Activated CD4-positive, alpha-beta memory T cell treated with anti-CD3 and anti-CD28 coated beads for 36 hours (primary cell): ENCODE measurements at regions not wholly inside any gene's neighbourhood (a gene's known extent, or its start where the extent isn't known, plus 50 kb on each side); places are given as distances from the start of the nearest gene placed in this dataset.

Experiments
- CTCF ChIA-PET: fragments of 350-600 bp; sonication (Branson Sonifier 250); formaldehyde crosslinking; loops from one replicate; lab custom pipeline; 2021; ENCODE audit warnings: antibody characterized with exemption, inconsistent platforms; lab: Charles Lee
- POLR2A ChIA-PET: fragments of 350-600 bp; sonication (Branson Sonifier 250); formaldehyde crosslinking; loops from one replicate; lab custom pipeline; 2021; ENCODE audit warnings: antibody characterized with exemption; lab: Charles Lee
- DNase-seq: peaks from one replicate; pipeline ENCODE4 v3.0.0-alpha.2; 2020
- H3K27ac Mint-ChIP-seq: one replicate; pipeline ENCODE4 v1.8.0; 2021; ENCODE audit warnings: mixed read lengths
- H3K27me3 Mint-ChIP-seq: one replicate; pipeline ENCODE4 v1.8.0; 2021; ENCODE audit warnings: mixed read lengths
- H3K36me3 Mint-ChIP-seq: one replicate; pipeline ENCODE4 v1.8.0; 2021; ENCODE audit warnings: mixed read lengths
- H3K4me1 Mint-ChIP-seq: one replicate; pipeline ENCODE4 v1.8.0; 2021; ENCODE audit warnings: low read depth, mixed read lengths
- H3K4me3 Mint-ChIP-seq: one replicate; pipeline ENCODE4 v1.8.0; 2021; ENCODE audit warnings: mild to moderate bottlenecking, mixed read lengths
- H3K9me3 Mint-ChIP-seq: one replicate; pipeline ENCODE4 v1.8.0; 2021; ENCODE audit warnings: mixed read lengths
- intact Hi-C: fragments of 100-400 bp; cut with micrococcal nuclease; formaldehyde crosslinking; loops from one replicate; pipeline ENCODE4 v1.15.1; 2023

DNA sequence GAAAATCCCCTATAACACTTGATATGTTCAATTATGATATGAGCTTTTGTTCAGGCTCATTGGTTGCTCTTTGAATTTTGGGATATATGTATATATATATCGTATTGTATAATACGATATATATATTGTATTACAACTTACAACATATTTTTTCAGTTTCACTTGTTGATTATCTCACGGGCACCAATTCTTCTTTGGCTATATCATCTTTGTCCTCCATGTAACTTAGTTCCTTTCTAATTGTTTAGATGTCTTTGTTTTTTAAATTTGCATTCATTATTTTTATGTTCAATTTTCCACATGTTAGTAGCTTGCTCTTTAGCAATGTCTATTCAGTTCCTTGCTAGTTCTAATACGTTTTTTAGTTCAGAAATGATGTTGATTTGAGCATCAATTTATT lies 150.0 kb downstream of the BACH1 start:
- H3K36me3 Mint-ChIP-seq: peaks cover 10% of the 10 kb centered on the region
- peak overlapping the region; percentile 90 for H3K27ac Mint-ChIP-seq
- ChIA-PET CTCF (interaction anchor here (1.6 to 1.7 kb wide), 2 partner anchors 77 to 401 kb away, joined by 4 to 5 read pairs; no protein-coding TSS in a partner anchor), POLR2A (no interaction called here)
- peaks cover 14% of the 10 kb centered on the region for H3K4me1 Mint-ChIP-seq
- DNase-seq: no peak
- no peak overlapping the region for H3K4me3 Mint-ChIP-seq
- intact Hi-C loops: loop anchor here (1.0 kb wide), 1 partner anchor 12 kb away; no protein-coding TSS in a partner anchor
- H3K9me3 Mint-ChIP-seq: peaks cover 10% of the 10 kb centered on the region
- H3K27me3 Mint-ChIP-seq: no peaks in the 10 kb centered on the region

DNA sequence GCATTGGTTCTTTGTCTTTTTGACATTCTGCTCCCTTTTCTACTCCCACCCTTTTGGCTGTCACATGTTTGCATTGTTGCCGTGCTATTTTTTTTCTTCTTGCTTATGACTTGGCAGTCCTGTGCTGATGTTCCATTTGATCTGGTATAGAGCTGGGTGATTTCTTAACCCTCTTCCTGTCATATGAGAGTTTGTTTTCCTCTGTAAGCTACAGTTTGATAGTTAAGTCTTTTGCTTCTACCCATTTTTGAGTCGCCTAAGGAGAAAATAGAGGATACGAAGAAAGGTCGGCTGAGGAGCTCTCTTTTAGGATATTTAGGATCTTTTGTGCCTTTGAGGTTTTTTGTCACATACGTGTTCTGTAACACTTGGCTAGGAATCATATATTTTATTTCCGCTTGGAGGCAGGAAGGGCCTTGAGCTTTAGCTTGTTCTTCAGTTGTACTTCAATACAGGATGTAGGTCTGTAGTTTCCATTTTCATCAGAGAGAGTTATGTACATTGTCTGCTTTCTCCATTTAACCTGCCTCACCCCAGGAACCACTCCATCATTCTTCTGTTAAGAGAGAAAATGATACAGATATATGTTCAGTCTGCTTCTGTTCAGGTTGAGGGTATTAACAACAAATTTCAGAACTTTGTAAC lies 150.7 kb downstream of the BACH1 start:
- no peak for DNase-seq
- ChIA-PET CTCF (interaction anchor here (1.6 to 1.7 kb wide), 2 partner anchors 78 to 400 kb away, joined by 4 to 5 read pairs; no protein-coding TSS in a partner anchor), POLR2A (no interaction called here)
- Mint-ChIP-seq H3K4me3 (peak overlapping the region; percentile 6), H3K27ac (peak overlapping the region; percentile 90), H3K27me3 (no peaks in the 10 kb centered on the region), H3K36me3 (peaks cover 10% of the 10 kb centered on the region), H3K4me1 (peaks cover 14% of the 10 kb centered on the region), H3K9me3 (peaks cover 10% of the 10 kb centered on the region)
- intact Hi-C loops: loop anchor here (1.0 kb wide), 1 partner anchor 13 kb away; no protein-coding TSS in a partner anchor

DNA sequence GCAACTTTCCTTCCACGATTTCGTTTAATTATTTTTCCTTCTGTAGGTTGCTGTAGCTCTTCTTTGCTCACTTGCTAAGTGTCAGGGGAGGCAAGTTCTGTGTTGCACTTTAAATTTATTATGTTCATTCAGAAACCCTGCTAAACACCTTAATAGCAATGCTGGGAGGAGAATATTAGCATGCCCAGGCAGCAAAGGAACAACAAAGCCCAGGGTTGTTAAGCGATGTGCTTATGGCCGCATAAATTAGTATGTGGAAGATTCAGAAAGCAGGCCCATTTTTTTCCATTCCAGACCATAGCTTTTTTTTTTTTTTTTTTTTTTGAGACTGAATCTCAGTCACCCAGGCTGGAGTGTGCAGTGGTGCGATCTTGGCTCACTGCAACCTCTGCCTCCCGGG lies 151.3 kb downstream of the BACH1 start:
- DNase-seq: no peak
- ChIA-PET POLR2A (no interaction called here), CTCF (interaction anchor here (1.6 to 1.7 kb wide), 2 partner anchors 78 to 399 kb away, joined by 4 to 5 read pairs; no protein-coding TSS in a partner anchor)
- no peak overlapping the region for H3K4me3 Mint-ChIP-seq
- no peaks in the 10 kb centered on the region for H3K27me3 Mint-ChIP-seq
- peak overlapping the region; percentile 90 for H3K27ac Mint-ChIP-seq
- H3K4me1 Mint-ChIP-seq: peaks cover 14% of the 10 kb centered on the region
- H3K36me3 Mint-ChIP-seq: peaks cover 12% of the 10 kb centered on the region
- intact Hi-C loops: no loop called here
- peaks cover 10% of the 10 kb centered on the region for H3K9me3 Mint-ChIP-seq

DNA sequence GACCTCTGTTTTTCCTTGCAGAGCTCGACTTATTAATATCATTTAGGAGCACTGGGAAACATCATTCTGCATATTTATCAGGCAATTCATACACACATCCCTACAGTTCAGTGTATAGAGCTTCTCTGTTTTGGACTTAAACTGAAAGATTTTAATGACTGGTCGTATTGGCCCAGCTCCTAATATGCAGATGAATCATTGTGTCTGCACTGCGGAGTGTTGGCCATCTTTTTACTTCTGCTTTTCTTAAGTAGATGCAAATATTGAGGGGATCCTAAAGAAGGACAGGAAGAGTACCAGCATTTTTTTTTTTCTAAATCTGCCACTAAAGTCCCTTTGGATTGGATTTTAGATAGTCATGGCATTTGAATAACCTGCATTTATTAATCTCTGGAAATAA lies 154.8 kb downstream of the BACH1 start:
- Mint-ChIP-seq H3K27me3 (no peaks in the 10 kb centered on the region), H3K36me3 (peaks cover 8% of the 10 kb centered on the region), H3K4me3 (no peak overlapping the region), H3K27ac (no peak overlapping the region), H3K9me3 (peaks cover 7% of the 10 kb centered on the region), H3K4me1 (peaks cover 14% of the 10 kb centered on the region)
- intact Hi-C loops: no loop called here
- DNase-seq: no peak
- ChIA-PET POLR2A (no interaction called here), CTCF (no interaction called here)

DNA sequence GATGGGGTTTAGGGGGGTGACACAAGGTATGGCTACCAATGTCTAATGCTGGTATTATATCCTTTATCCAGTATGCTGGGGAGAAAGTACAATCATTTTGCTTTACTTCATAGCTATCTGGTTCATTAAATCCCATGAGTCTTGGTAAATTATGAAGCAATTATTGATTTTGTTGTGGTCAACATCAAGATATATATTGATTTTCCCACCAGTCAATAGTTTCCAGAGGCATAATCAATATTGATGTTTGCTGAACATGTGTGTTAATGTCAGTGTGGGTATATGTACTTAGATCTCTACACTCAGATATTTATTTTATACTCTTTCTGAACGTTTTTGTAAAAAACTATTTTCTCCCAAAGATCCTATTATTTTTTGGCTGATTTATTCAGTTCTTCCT lies 155.5 kb downstream of the BACH1 start:
- Mint-ChIP-seq H3K27me3 (no peaks in the 10 kb centered on the region), H3K4me3 (no peak overlapping the region), H3K4me1 (peaks cover 10% of the 10 kb centered on the region), H3K36me3 (peaks cover 5% of the 10 kb centered on the region), H3K9me3 (peaks cover 2% of the 10 kb centered on the region), H3K27ac (no peak overlapping the region)
- no peak for DNase-seq
- intact Hi-C loops: no loop called here
- CTCF ChIA-PET: no interaction called here
- POLR2A ChIA-PET: no interaction called here

DNA sequence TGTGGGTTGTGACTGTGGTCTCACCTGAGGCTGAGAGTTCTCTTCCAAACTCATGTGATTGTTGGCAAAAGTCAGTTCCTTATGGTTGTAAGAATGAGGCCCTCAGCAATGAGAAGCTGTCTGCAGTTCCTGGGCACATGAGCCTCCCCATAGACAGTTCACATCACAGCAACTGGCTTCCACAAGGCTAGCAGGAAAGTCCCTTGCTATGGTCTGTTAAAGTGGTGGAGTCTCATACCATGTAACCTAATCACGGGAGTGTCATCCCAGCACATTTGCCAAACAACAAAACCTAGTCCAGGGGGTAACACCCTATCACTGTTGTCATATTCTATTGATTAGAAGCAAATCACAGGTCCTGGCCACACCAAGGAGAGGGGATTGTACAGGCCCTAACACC lies 163.8 kb downstream of the BACH1 start:
- intact Hi-C loops: no loop called here
- Mint-ChIP-seq H3K4me3 (no peak overlapping the region), H3K27ac (no peak overlapping the region), H3K27me3 (no peaks in the 10 kb centered on the region), H3K36me3 (peaks cover 5% of the 10 kb centered on the region), H3K9me3 (no peaks in the 10 kb centered on the region), H3K4me1 (no peaks in the 10 kb centered on the region)
- ChIA-PET CTCF (no interaction called here), POLR2A (no interaction called here)
- no peak for DNase-seq

DNA sequence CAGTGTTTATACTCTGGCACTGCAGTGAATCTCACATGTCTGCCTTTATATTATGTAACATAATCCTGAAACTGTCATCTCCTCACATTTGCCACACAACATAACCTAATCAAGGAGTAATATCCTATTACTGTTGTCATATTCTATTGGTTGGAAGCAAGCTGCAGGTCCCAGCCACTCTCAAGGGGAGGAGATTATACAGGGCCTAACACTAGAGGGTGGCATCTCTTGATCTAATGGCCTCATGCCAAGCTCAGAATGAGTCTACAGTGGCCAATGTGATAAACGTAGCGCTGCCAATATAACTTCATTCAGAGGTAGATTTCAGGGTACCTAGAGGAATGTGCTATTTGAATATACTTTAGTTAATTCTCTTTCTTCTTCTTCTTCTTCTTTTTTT lies 166.8 kb downstream of the BACH1 start:
- no peak overlapping the region for H3K27ac Mint-ChIP-seq
- no peaks in the 10 kb centered on the region for H3K9me3 Mint-ChIP-seq
- intact Hi-C loops: no loop called here
- DNase-seq: no peak
- CTCF ChIA-PET: no interaction called here
- POLR2A ChIA-PET: no interaction called here
- no peaks in the 10 kb centered on the region for H3K4me1 Mint-ChIP-seq
- H3K36me3 Mint-ChIP-seq: peaks cover 3% of the 10 kb centered on the region
- H3K4me3 Mint-ChIP-seq: no peak overlapping the region
- H3K27me3 Mint-ChIP-seq: no peaks in the 10 kb centered on the region

DNA sequence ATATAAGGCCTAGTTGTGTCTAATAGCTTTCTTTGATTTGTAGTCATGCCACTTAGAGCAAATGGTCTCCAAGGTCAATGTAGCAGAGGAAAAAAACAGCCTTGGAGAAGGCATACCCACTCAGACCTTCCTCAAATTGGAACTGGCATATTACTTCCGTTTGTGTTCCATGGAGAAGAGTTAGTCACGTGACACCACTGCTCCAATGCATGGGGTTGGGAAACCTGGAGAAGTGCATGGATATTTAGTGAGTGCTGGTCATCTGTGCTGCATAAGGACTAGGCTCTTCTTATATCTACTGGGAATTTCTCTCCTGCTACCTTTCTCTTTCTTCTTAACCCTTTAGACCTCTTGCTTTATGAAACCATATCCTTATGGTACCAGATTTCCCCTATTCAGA lies 167.8 kb downstream of the BACH1 start:
- no peak for DNase-seq
- intact Hi-C loops: no loop called here
- Mint-ChIP-seq H3K4me3 (no peak overlapping the region), H3K27ac (no peak overlapping the region), H3K27me3 (no peaks in the 10 kb centered on the region), H3K4me1 (no peaks in the 10 kb centered on the region), H3K9me3 (no peaks in the 10 kb centered on the region), H3K36me3 (peaks cover 3% of the 10 kb centered on the region)
- CTCF ChIA-PET: no interaction called here
- POLR2A ChIA-PET: no interaction called here

DNA sequence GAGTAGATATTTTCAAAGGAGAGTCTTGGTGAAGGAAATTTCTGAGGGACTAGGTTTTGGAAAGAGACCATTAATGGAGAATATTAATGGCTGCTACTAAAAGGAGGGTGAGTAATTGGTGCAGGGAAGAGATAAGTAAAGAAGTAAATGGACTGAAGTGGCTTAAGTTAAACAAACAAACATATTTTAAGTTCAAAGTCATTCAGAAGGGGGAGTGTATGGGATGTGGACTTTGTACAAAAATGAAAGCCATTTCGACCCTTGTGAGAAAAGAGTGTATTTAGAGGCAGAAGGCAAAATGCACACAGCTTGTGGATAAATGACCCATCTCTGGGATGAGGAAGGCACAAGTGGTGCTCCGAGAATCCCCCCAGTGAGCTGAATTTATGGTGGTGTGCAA lies 171.7 kb downstream of the BACH1 start:
- CTCF ChIA-PET: no interaction called here
- no peaks in the 10 kb centered on the region for H3K4me1 Mint-ChIP-seq

DNA sequence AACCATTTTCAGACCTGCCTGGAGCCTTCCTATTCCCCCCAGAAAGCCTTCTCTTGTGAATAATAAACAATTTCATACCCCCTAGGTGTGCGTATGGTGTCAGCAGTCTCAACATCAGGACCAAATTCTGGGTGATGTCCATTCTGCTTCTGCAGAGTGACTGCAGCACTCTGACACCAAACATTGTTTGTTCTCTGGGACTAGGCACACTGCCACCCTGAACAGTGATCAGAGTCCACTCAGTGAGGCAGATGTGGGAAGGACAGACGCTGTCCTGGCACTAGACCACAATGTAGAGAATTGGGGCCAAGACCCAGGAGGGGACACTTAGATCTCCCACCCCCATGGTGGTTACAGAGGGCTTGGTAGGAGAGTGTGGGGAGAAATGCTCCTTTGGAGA lies 175.1 kb downstream of the BACH1 start:
- Mint-ChIP-seq H3K9me3 (no peaks in the 10 kb centered on the region), H3K27me3 (no peaks in the 10 kb centered on the region), H3K36me3 (no peaks in the 10 kb centered on the region), H3K4me3 (no peak overlapping the region), H3K4me1 (peaks cover 4% of the 10 kb centered on the region), H3K27ac (no peak overlapping the region)
- ChIA-PET POLR2A (no interaction called here), CTCF (no interaction called here)
- DNase-seq: no peak
- intact Hi-C loops: no loop called here

More for the DNA sequence above, 171.7 kb downstream of the BACH1 start:
- Mint-ChIP-seq H3K36me3 (peaks cover 3% of the 10 kb centered on the region), H3K9me3 (no peaks in the 10 kb centered on the region), H3K27ac (no peak overlapping the region), H3K4me3 (no peak overlapping the region), H3K27me3 (no peaks in the 10 kb centered on the region)
- intact Hi-C loops: no loop called here
- no peak for DNase-seq
- POLR2A ChIA-PET: no interaction called here

DNA sequence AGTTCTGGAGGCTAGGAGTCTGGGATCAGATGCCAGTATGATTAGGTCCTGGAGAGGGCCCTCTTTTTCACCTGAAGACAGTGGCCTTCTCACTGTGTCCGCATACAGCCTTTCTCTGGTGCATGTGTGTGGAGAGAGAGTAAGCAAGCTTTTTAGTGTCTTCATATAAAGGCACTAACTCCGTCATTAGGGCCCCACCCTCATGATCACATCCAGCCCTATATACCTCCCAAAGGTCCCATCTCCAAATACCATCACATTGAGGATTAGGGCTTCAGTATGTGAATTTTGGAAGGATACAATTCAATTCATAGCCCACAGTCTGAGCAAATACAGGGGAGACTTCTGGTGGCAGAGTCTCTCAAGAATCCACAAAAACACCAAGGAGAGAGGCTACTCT lies 176.6 kb downstream of the BACH1 start:
- Mint-ChIP-seq H3K4me1 (peaks cover 4% of the 10 kb centered on the region), H3K27me3 (no peaks in the 10 kb centered on the region), H3K36me3 (no peaks in the 10 kb centered on the region), H3K27ac (no peak overlapping the region), H3K9me3 (no peaks in the 10 kb centered on the region), H3K4me3 (no peak overlapping the region)
- intact Hi-C loops: no loop called here
- POLR2A ChIA-PET: no interaction called here
- CTCF ChIA-PET: interaction anchor here (1.8 to 4.3 kb wide), 2 partner anchors 93 to 374 kb away, joined by 3 to 37 read pairs; no protein-coding TSS in a partner anchor
- no peak for DNase-seq

DNA sequence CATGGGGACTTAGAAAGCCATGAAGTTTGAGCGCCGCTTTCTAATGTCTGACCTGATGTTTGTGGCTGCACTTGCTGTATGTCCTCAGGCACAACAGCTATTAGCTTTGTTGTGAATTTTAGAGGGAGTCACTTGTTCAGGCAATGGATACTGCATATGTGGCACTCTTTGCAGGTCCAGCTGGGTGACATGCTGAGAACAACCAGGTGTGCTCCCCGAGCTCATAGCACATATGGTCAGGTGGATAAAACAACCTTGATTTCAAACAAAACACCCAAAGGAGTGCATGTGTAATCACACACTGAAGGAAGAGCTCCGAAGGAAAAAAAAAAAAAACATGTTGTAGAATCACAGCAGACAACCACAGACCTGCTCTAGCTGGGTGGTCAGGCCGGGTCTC lies 178.6 kb downstream of the BACH1 start:
- ChIA-PET CTCF (interaction anchor here (0.6 to 4.3 kb wide), 7 partner anchors 8 to 854 kb away, joined by 3 to 37 read pairs (median 4); no protein-coding TSS in a partner anchor), POLR2A (no interaction called here)
- Mint-ChIP-seq H3K9me3 (no peaks in the 10 kb centered on the region), H3K4me3 (no peak overlapping the region), H3K36me3 (no peaks in the 10 kb centered on the region), H3K27me3 (no peaks in the 10 kb centered on the region), H3K27ac (no peak overlapping the region), H3K4me1 (peaks cover 4% of the 10 kb centered on the region)
- intact Hi-C loops: no loop called here
- DNase-seq: no peak

DNA sequence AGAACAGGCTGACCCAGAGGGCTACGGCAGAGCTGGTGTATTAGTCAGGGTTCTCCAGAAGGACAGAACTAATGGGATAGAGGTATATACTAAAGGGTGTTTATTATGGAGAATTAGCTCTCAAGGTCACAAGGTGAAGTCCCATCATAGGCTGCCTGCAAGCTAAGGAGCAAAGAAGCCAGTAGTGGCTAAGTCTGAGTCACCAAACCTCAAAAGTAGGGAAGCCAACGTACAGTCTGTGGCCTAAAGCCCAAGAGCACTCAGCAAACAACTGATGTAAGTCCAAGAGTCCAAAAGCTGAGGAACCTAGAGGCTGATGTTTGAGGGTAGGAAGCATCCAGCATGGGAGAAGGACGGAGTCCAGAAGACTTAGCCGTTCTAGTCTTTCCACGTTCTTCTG lies 179.2 kb downstream of the BACH1 start:
- CTCF ChIA-PET: interaction anchor here (0.6 to 4.3 kb wide), 6 partner anchors 8 to 853 kb away, joined by 3 to 37 read pairs (median 4); no protein-coding TSS in a partner anchor
- no peak overlapping the region for H3K27ac Mint-ChIP-seq
- POLR2A ChIA-PET: no interaction called here
- no peak for DNase-seq
- no peak overlapping the region for H3K4me3 Mint-ChIP-seq
- H3K27me3 Mint-ChIP-seq: no peaks in the 10 kb centered on the region
- H3K36me3 Mint-ChIP-seq: no peaks in the 10 kb centered on the region
- no peaks in the 10 kb centered on the region for H3K9me3 Mint-ChIP-seq
- intact Hi-C loops: no loop called here
- peaks cover 4% of the 10 kb centered on the region for H3K4me1 Mint-ChIP-seq
